Esophagus squamous epithelium (tissue), 5 donors: ENCODE measurements at regions not wholly inside any gene's neighbourhood (a gene's known extent, or its start where the extent isn't known, plus 50 kb on each side); places are given as distances from the start of the nearest gene placed in this dataset.

Experiments
- DNase-seq: peaks from one replicate; lab custom pipeline; 2025; lab: John Stamatoyannopoulos, UW
- H3K27ac ChIP-seq, 4 donors: fragments of 200-600 bp; sonication (generic); one replicate each; pipeline ENCODE4 v1.5.1; 2016 to 2019; ENCODE audit warnings: mild to moderate bottlenecking in 1 of 4
- H3K27me3 ChIP-seq, 4 donors: fragments of 200-600 bp; sonication (generic); 1 replicate in 3 of 4; 2 replicates in 1 of 4; pipeline versions ENCODE4 v1.5.1 to v1.6.0; 2017 to 2021; ENCODE audit warnings: antibody characterized with exemption in 1 of 4
- H3K36me3 ChIP-seq, 3 donors: fragments of 200-600 bp; sonication (generic); one replicate each; pipeline ENCODE4 v1.5.1; 2016 to 2019
- H3K4me1 ChIP-seq, 3 donors: fragments of 200-600 bp; sonication (generic); one replicate each; pipeline ENCODE4 v1.5.1; 2017 to 2019
- H3K4me3 ChIP-seq, 4 donors: fragments of 200-600 bp; sonication (generic); 1 replicate in 3 of 4; 2 replicates in 1 of 4; pipeline ENCODE4 v1.5.1; 2016 to 2019; ENCODE audit warnings: mild to moderate bottlenecking in 2 of 4, moderate library complexity in 1 of 4
- H3K9me3 ChIP-seq, 3 donors: fragments of 200-600 bp; sonication (generic); one replicate each; pipeline ENCODE4 v1.5.1; 2016 to 2019
- POLR2A ChIP-seq, 4 donors: fragments of 450-650 bp; IDR thresholded peaks; one replicate each; pipeline ENCODE4 v1.6.1; 2017; ENCODE audit warnings: antibody characterized with exemption in 4 of 4, mild to moderate bottlenecking in 4 of 4, moderate library complexity in 3 of 4
- WGBS, 2 donors: methylation state at CpG; one replicate each; pipeline ENCODE4 v1.1.5; 2018; 5-methylcytosine and 5-hydroxymethylcytosine counted together
- intact Hi-C: fragments of 100-400 bp; cut with DNase I; formaldehyde crosslinking; loops from one replicate; pipeline ENCODE4 v1.15.0; 2022
- TF ChIP-seq, protein P1 (sequence below), 6 experiments: fragments of 450-650 bp in 4 of 6; fragments of 200-600 bp in 2 of 6; sonication (generic) in 2 of 6; IDR thresholded peaks; one replicate each; pipeline ENCODE4 v1.5.1; 2016 to 2019; ENCODE audit warnings: antibody characterized with exemption in 6 of 6, mild to moderate bottlenecking in 4 of 6, moderate library complexity in 4 of 6
- donor health status: DM: yes; HTN: yes; CAD: no.

DNA sequence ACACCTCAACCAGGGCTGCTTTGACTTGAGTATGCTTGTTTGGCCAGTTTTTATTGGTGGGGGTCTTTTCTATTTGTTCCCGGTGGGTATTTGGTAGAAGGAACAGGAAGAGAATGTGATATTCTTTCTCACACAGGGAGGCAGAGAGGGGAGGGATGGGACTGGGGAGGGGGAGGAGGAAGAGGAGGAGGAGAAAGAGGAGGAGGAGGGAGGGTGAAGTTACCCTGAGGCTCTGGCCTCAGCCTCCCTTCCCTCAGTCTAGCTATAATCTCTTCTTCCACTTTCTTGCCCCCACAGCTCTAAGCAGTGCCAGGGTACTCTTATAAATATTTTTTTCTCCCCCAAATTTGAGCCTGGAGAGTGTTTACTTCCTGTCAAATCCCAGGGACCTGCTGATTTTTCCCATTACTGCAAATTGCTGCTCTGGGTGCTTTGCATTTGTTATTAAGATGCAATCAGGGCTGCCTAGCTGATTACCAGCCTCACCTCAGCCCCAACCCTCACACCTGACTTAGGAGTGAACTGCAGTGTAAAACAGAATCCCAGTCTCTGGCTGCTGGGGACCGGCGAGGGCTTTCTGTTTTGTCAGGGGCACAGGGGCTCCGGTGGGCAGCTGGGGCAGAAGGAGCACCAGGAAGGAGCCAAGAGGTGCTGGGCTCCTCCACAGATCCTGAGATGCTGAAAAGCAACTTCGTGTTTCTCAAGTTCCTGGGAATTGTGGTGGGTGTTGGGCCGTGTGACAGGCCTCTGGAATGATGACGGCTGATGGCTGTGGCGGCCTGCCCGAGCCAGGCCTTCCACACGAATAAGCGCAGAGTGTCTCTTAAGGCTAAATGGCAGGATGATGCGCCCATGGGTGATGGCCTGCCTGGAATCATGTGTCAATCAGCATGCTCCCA lies 141.4 kb downstream of the CD83 start:
- TF ChIP-seq, protein P1, sequence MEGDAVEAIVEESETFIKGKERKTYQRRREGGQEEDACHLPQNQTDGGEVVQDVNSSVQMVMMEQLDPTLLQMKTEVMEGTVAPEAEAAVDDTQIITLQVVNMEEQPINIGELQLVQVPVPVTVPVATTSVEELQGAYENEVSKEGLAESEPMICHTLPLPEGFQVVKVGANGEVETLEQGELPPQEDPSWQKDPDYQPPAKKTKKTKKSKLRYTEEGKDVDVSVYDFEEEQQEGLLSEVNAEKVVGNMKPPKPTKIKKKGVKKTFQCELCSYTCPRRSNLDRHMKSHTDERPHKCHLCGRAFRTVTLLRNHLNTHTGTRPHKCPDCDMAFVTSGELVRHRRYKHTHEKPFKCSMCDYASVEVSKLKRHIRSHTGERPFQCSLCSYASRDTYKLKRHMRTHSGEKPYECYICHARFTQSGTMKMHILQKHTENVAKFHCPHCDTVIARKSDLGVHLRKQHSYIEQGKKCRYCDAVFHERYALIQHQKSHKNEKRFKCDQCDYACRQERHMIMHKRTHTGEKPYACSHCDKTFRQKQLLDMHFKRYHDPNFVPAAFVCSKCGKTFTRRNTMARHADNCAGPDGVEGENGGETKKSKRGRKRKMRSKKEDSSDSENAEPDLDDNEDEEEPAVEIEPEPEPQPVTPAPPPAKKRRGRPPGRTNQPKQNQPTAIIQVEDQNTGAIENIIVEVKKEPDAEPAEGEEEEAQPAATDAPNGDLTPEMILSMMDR (IDR thresholded peaks at IDR 0.05) = no peak
- no peak for TF ChIP-seq POLR2A (IDR thresholded peaks at IDR 0.05)
- Histone ChIP-seq H3K27me3 (no peaks in the 10 kb centered on the region), H3K4me1 (peaks cover 0 to 7% (median 0%) of the 10 kb centered on the region in 3 donors), H3K9me3 (peaks cover 0 to 18% (median 14%) of the 10 kb centered on the region in 3 donors), H3K27ac (no peak overlapping the region), H3K4me3 (no peak overlapping the region), H3K36me3 (no peaks in the 10 kb centered on the region)
- DNase-seq = no peak
- 73 to 79% methylated on average over 2 to 8 of the region's 12 CpGs for WGBS, 2 donors
- intact Hi-C loops = no loop called here

DNA sequence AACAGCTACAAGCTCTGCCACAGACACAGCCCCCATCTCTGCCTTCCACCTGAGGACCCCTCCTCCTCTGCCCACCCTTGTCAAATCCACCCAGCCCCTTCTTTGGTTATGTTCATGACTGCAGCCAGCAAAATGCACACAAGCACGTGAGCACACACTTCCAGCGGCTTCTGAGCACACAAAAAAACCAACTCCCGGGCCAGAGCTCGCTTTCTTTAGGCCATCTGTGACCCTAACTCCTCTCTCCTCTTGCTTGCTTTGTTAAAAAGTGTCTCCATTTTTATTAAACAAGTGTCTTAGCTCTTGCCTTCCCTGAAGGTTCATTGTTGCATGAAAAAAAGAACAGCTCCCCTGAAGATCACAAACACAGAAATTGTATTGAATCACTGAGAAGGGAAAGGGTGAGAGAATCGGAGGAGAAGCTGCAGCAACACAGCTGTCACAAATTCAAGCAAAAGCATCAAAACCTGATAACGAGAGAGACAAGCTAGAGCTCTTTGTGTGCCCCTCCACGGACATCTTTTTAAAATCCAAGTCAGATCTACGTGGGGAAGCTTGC lies 142.1 kb downstream of the CD83 start:
- Histone ChIP-seq H3K27ac (no peak overlapping the region), H3K4me1 (peaks cover 0 to 7% (median 0%) of the 10 kb centered on the region in 3 donors), H3K27me3 (no peaks in the 10 kb centered on the region), H3K9me3 (peaks cover 0 to 23% (median 22%) of the 10 kb centered on the region in 3 donors), H3K4me3 (no peak overlapping the region), H3K36me3 (no peaks in the 10 kb centered on the region)
- whole genome bisulfite sequencing, 2 donors = 84 to 92% methylated on average over 8 of the region's 8 CpGs
- TF ChIP-seq, protein P1 (IDR thresholded peaks at IDR 0.05) = no peak
- no peak for TF ChIP-seq POLR2A (IDR thresholded peaks at IDR 0.05)
- DNase-seq = no peak
- intact Hi-C loops = no loop called here

DNA sequence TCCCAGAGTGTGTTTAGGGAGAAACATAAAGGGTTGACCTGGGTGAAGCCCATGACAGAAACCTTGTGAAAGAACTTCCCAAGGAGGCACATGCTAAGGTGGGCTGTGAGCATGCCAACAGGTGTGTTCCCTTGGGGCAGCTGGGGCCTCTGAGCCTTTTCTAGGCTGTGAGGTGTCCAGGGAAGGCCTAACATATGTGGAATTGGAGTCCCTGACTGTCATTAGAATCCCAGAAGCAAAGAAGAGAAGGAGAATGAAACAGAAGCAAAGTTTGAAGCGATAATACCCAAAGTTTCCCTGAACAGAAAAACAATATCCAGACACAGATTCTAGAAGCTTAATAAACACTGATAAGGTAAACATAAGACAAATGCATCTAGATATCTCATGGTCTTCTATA lies 143.3 kb downstream of the CD83 start:
- no peaks in the 10 kb centered on the region for H3K27me3 ChIP-seq
- no peak overlapping the region for H3K4me3 ChIP-seq
- WGBS, 2 donors = 90 to 100% methylated on average over 1 of the region's 1 CpG
- no peak for DNase-seq
- no peak for TF ChIP-seq POLR2A (IDR thresholded peaks at IDR 0.05)
- TF ChIP-seq, protein P1 (IDR thresholded peaks at IDR 0.05) = no peak
- no peak overlapping the region for H3K27ac ChIP-seq
- H3K4me1 ChIP-seq = peaks cover 0 to 7% (median 0%) of the 10 kb centered on the region in 3 donors
- peaks cover 0 to 28% (median 23%) of the 10 kb centered on the region in 3 donors for H3K9me3 ChIP-seq
- H3K36me3 ChIP-seq = no peaks in the 10 kb centered on the region
- intact Hi-C loops = no loop called here

DNA sequence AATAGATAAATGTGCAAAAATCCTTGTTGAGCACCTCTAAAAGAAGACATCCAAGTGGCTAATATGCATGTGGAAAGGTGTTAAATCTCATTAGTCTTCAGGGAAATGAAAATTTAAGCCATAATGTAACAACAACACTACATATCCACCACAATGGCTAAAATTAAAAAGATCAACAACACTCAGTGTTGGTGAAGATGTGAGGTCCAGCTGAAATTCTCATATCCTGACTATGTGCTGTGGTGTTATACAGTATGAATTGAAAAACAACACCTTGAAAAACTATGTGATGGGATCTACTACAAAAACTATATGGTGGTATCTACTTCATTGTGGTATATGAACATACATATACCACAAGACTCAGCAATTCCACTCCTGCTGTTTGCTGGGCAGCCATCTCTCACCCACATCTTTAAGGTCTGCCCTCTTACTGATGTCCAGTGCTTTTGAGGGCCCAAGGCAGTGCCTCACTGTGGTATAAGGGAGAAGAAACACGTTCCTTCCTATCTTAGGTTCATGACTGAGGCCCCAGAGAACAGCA lies 146.4 kb downstream of the CD83 start:
- WGBS, 2 donors = 67 to 89% methylated on average over 1 of the region's 1 CpG
- DNase-seq = no peak

More for the DNA sequence above, 146.4 kb downstream of the CD83 start:
- Histone ChIP-seq H3K36me3 (no peaks in the 10 kb centered on the region), H3K27me3 (no peaks in the 10 kb centered on the region), H3K9me3 (peaks cover 0 to 28% (median 23%) of the 10 kb centered on the region in 3 donors), H3K4me3 (no peak overlapping the region), H3K4me1 (no peaks in the 10 kb centered on the region), H3K27ac (no peak overlapping the region)
- no peak for TF ChIP-seq POLR2A (IDR thresholded peaks at IDR 0.05)
- TF ChIP-seq, protein P1 (IDR thresholded peaks at IDR 0.05) = no peak
- intact Hi-C loops = no loop called here
